Skeletal muscle tissue (tissue), 3 donors: ENCODE measurements at regions not wholly inside any gene's neighbourhood (a gene's known extent, or its start where the extent isn't known, plus 50 kb on each side); places are given as distances from the start of the nearest gene placed in this dataset.

Experiments used
- H3K27ac ChIP-seq: one replicate; pipeline ENCODE4 v1.7.0; 2013; ENCODE audit warnings: mild to moderate bottlenecking, low read depth, low read length, inconsistent platforms
- H3K27me3 ChIP-seq, 3 donors: one replicate each; pipeline ENCODE4 v1.7.0; 2013; ENCODE audit warnings: low read length in 3 of 3; ENCODE audit not compliant: control insufficient read depth in 3 of 3, insufficient read depth in 3 of 3
- H3K36me3 ChIP-seq, 3 donors: one replicate each; pipeline ENCODE4 v1.7.0; 2013; ENCODE audit warnings: low read length in 3 of 3; ENCODE audit not compliant: control insufficient read depth in 3 of 3, insufficient read depth in 3 of 3
- H3K4me1 ChIP-seq, 3 donors: one replicate each; pipeline ENCODE4 v1.7.0; 2013; ENCODE audit warnings: low read length in 3 of 3, mild to moderate bottlenecking in 3 of 3; ENCODE audit not compliant: control insufficient read depth in 3 of 3, insufficient read depth in 3 of 3
- H3K4me3 ChIP-seq, 3 donors: one replicate each; pipeline ENCODE4 v1.7.0; 2013; ENCODE audit warnings: low read length in 3 of 3
- H3K9ac ChIP-seq, 3 donors: one replicate each; pipeline ENCODE4 v1.7.0; 2013; ENCODE audit warnings: low read length in 3 of 3, mild to moderate bottlenecking in 3 of 3, moderate library complexity in 2 of 3, low read depth in 1 of 3
- H3K9me3 ChIP-seq, 3 donors: one replicate each; pipeline ENCODE4 v1.7.0; 2013; ENCODE audit warnings: low read length in 3 of 3; ENCODE audit not compliant: control insufficient read depth in 3 of 3
- donor health status: Osteomylitis.

GRCh38 chr2:221262651-221263050, 309.5 kb downstream of the EPHA4 start:
- no peaks in the 10 kb centered on the region for H3K4me1 ChIP-seq
- no peak overlapping the region for H3K27ac ChIP-seq
- H3K4me3 ChIP-seq = no peak overlapping the region
- no peak overlapping the region for H3K9ac ChIP-seq
- no peaks in the 10 kb centered on the region for H3K27me3 ChIP-seq
- no peaks in the 10 kb centered on the region for H3K9me3 ChIP-seq
- H3K36me3 ChIP-seq = no peaks in the 10 kb centered on the region

GRCh38 chr2:221263573-221263972, 308.5 kb downstream of the EPHA4 start:
- Histone ChIP-seq H3K27ac (no peak overlapping the region), H3K9ac (no peak overlapping the region), H3K27me3 (no peaks in the 10 kb centered on the region), H3K9me3 (no peaks in the 10 kb centered on the region), H3K4me3 (no peak overlapping the region), H3K36me3 (no peaks in the 10 kb centered on the region), H3K4me1 (no peaks in the 10 kb centered on the region)

- Histone ChIP-seq H3K9me3 (no peaks in the 10 kb centered on the region), H3K4me1 (no peaks in the 10 kb centered on the region), H3K4me3 (no peak overlapping the region), H3K27ac (no peak overlapping the region), H3K27me3 (no peaks in the 10 kb centered on the region), H3K9ac (no peak overlapping the region), H3K36me3 (no peaks in the 10 kb centered on the region)
These were observed 307.8 kb downstream of the EPHA4 start for GRCh38 chr2:221264318-221264717.

DNA sequence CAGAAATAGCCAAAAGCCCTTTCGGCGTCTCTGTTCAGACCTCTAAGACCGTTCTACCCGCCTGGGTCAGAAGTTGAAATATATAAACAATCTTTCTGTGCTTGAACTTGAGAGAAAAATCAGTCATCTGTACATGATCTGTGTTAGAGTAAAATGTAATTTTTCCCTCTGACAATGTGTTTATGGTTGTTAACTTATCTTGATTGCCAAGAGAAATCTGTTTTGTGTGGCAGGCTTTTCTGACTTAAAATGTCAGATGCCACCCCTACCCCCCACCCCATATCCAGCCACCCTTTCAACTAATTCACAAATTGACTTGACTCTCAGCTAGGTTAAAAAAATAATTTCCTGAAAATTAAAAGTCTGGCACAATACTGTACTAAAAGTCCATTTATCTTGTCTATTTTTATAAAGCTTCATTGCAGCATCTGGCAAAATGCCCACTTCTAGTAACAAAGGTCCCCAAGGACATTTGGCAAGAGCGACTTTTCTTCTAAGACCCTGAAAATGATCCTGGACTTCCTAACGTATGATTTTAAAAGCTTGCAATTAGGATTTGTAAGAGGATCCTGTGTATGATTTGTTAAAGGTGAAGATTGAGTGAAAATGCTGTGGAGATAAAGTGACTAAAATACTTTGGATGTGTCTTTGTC, 304.2 kb downstream of the EPHA4 start:
- H3K4me1 ChIP-seq = no peaks in the 10 kb centered on the region
- H3K27me3 ChIP-seq = no peaks in the 10 kb centered on the region
- H3K4me3 ChIP-seq = no peak overlapping the region
- no peaks in the 10 kb centered on the region for H3K9me3 ChIP-seq
- no peak overlapping the region for H3K9ac ChIP-seq
- no peaks in the 10 kb centered on the region for H3K36me3 ChIP-seq
- no peak overlapping the region for H3K27ac ChIP-seq

DNA sequence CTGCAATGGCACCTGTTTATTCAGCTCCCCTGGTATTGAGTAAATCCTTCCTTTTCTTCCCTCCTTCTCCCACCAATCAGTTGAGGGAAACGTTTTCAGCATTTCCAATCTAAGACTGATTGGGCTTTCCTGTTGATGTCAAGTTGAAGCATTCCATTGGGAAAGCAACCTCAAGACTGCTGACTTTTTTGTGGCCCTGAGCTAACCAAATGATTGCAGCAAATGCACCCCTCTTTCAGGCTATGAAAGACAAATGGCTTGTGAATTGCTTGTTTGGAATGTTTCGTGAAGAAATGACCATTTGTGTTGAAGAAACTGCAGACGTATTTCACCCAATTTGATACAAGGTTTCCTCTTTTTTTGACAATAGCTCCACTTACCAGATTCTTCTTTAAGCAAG, 303.5 kb downstream of the EPHA4 start:
- Histone ChIP-seq H3K4me3 (no peak overlapping the region), H3K27me3 (no peaks in the 10 kb centered on the region), H3K4me1 (no peaks in the 10 kb centered on the region), H3K27ac (no peak overlapping the region), H3K36me3 (no peaks in the 10 kb centered on the region), H3K9ac (no peak overlapping the region), H3K9me3 (no peaks in the 10 kb centered on the region)

GRCh38 chr2:221270806-221271205, 301.3 kb downstream of the EPHA4 start:
- Histone ChIP-seq H3K27ac (no peak overlapping the region), H3K27me3 (no peaks in the 10 kb centered on the region), H3K9ac (no peak overlapping the region), H3K36me3 (no peaks in the 10 kb centered on the region), H3K9me3 (no peaks in the 10 kb centered on the region), H3K4me1 (no peaks in the 10 kb centered on the region), H3K4me3 (no peak overlapping the region)

GRCh38 chr2:221272729-221273128, 299.4 kb downstream of the EPHA4 start:
- no peaks in the 10 kb centered on the region for H3K4me1 ChIP-seq
- H3K36me3 ChIP-seq = no peaks in the 10 kb centered on the region
- no peaks in the 10 kb centered on the region for H3K9me3 ChIP-seq
- no peak overlapping the region for H3K4me3 ChIP-seq
- H3K9ac ChIP-seq = no peak overlapping the region
- no peaks in the 10 kb centered on the region for H3K27me3 ChIP-seq
- no peak overlapping the region for H3K27ac ChIP-seq

- Histone ChIP-seq H3K27me3 (no peaks in the 10 kb centered on the region), H3K27ac (no peak overlapping the region), H3K36me3 (no peaks in the 10 kb centered on the region), H3K4me3 (no peak overlapping the region), H3K9ac (no peak overlapping the region), H3K9me3 (no peaks in the 10 kb centered on the region), H3K4me1 (no peaks in the 10 kb centered on the region)
These were observed 296.1 kb downstream of the EPHA4 start for GRCh38 chr2:221276033-221276432.

DNA sequence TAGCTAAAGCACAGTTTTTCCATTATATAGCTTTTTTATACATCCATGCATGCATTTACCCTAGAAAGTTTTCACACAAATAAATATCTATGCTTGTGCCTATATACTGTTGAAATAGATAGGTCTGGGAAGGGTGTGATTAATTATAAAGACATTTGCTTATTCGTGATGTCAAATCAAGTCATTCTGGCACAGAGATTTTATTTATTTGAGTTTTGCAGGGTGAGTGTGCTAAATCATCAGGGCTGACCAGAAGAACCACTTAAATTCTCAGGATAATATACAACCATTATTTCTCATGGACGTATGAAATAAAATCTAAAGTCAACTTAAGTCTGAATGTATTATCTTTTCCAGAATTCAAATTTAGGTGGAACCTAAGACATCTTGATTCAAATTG, 295.5 kb downstream of the EPHA4 start:
- Histone ChIP-seq H3K4me3 (no peak overlapping the region), H3K27ac (no peak overlapping the region), H3K9ac (no peak overlapping the region), H3K9me3 (no peaks in the 10 kb centered on the region), H3K27me3 (no peaks in the 10 kb centered on the region), H3K36me3 (no peaks in the 10 kb centered on the region), H3K4me1 (no peaks in the 10 kb centered on the region)

DNA sequence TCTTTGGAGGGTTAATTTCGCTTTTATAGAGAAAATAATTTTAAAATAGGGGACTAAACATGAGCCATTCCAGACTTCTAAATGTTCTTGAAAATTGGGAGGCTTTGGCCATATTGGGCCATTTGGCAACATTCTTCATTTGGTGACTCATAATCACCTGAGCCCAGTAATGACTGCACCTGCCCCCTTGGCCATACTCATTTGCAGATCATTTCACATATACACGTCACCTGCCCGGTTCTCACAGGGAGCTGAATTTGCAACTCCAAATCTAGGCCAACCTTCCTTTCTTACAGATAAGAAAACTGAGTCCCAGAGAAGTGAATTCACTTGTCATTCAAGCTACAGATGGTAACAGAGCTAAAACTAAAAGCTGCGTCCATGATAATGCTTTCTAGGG, 289.7 kb downstream of the EPHA4 start:
- Histone ChIP-seq H3K9me3 (no peaks in the 10 kb centered on the region), H3K36me3 (no peaks in the 10 kb centered on the region), H3K27me3 (no peaks in the 10 kb centered on the region), H3K4me3 (no peak overlapping the region), H3K27ac (no peak overlapping the region), H3K4me1 (no peaks in the 10 kb centered on the region), H3K9ac (no peak overlapping the region)
